Heart right ventricle (tissue), 16 donors: ENCODE measurements at regions not wholly inside any gene's neighbourhood (a gene's known extent, or its start where the extent isn't known, plus 50 kb on each side); places are given as distances from the start of the nearest gene placed in this dataset.

ENCODE experiments used
- ATAC-seq, 8 donors: fragments of 200-7000 bp; cut with Tn5 transposase; one replicate each; pipeline ENCODE4 v1.9.1; 2020; ENCODE audit warnings: mild to moderate bottlenecking in 8 of 8, moderate library complexity in 8 of 8, moderate number of reproducible peaks in 1 of 8
- DNase-seq, 2 donors: peaks; one replicate each; pipeline ENCODE4 v3.0.0-alpha.2; 2020
- H3K27ac ChIP-seq, 10 donors: fragments of 200-600 bp; sonication (generic) in 2 of 10; one replicate each; pipeline versions ENCODE4 v1.5.0 to v1.8.0; 2020 to 2022; ENCODE audit warnings: mild to moderate bottlenecking in 3 of 10
- H3K27me3 ChIP-seq, 7 donors: fragments of 200-600 bp; one replicate each; pipeline ENCODE4 v1.8.0; 2021 to 2022; ENCODE audit warnings: mild to moderate bottlenecking in 2 of 7
- H3K36me3 ChIP-seq, 9 donors: fragments of 200-600 bp; sonication (generic) in 1 of 9; one replicate each; pipeline versions ENCODE4 v1.5.0 to v1.8.0; 2020 to 2022; ENCODE audit warnings: mild to moderate bottlenecking in 2 of 9
- H3K4me1 ChIP-seq, 9 donors: fragments of 200-600 bp; sonication (generic) in 1 of 9; one replicate each; pipeline versions ENCODE4 v1.5.0 to v1.8.0; 2020 to 2022; ENCODE audit warnings: mild to moderate bottlenecking in 4 of 9
- H3K4me3 ChIP-seq, 10 donors: fragments of 200-600 bp; sonication (generic) in 2 of 10; one replicate each; pipeline versions ENCODE4 v1.5.0 to v1.8.0; 2020 to 2022; ENCODE audit warnings: mild to moderate bottlenecking in 7 of 10, moderate library complexity in 2 of 10
- H3K9me3 ChIP-seq, 11 donors: fragments of 200-600 bp in 10 of 11; sonication (generic) in 2 of 11; one replicate each; pipeline versions ENCODE4 v1.5.0 to v1.8.0; 2013 to 2022; ENCODE audit warnings: mild to moderate bottlenecking in 2 of 11, control low read depth in 1 of 11, moderate library complexity in 1 of 11
- CTCF ChIP-seq, 9 donors: fragments of 200-600 bp; sonication (generic) in 2 of 9; IDR thresholded peaks; one replicate each; pipeline versions ENCODE4 v1.5.0 to v1.8.0; 2021 to 2022; ENCODE audit warnings: antibody characterized with exemption in 9 of 9, mild to moderate bottlenecking in 5 of 9, moderate library complexity in 1 of 9
- WGBS, 2 donors: extraction: QIAGEN DNeasy Blood & Tissue Kit; methylation state at CpG; one replicate each; pipeline ENCODE4 v1.1.7; 2013; ENCODE audit warnings: inconsistent platforms in 1 of 2; 5-methylcytosine and 5-hydroxymethylcytosine counted together
- intact Hi-C, 10 donors: fragments of 100-400 bp; cut with DNase I; formaldehyde crosslinking; loops; one replicate each; pipeline versions ENCODE4 v1.11.1 to v1.14.2; 2022
- donor health status: Arrhythmogenic right ventricular cardiomyopathy.
- donor health status: ischemic (EF 13 %, LVEDD 7.1; RV severe dilation, severe dysfunction).
- donor health status: healthy with polysubstance abuse.
- donor health status: DM: no; HTN: yes; CAD: no.
- donor health status: DM: no; HTN: no; CAD: no.
- donor health status: ischemic (EF 25% LVEDD 6.9; RV normal size, moderate dysfunction).
- donor health status: ischemic (EF 25% LVEDD 5.7; RV mildly dilated, moderate dysfunction).
- donor health status: healthy.
- donor health status: DM: yes; HTN: yes; CAD: no.
- donor health status: Ischemic cardiomyopathy.
- donor health status: ischemic (EF 35%, LVEDD 5.7; RV mildly dilated, moderate dysfunction).
- donor health status: nonischemic (EF 11% LVEDD 7.7; RV severe dilation, severe dysfunction).
- donor health status: DM: yes; HTN: yes; CAD: no.
- donor health status: PGD.
- donor health status: ischemic (EF 29% LVEDD 5.4; RV normal size, mild dysfunction).
- donor health status: nonischemic (EF 23%, LVEDD 6.1; RV moderate dilation, normal function).

GRCh38 chr6:21442874-21443273, 150.7 kb upstream of the SOX4 start:
- H3K4me3 ChIP-seq, result no peak overlapping the region
- no peaks in the 10 kb centered on the region for H3K36me3 ChIP-seq
- no peak for DNase-seq
- no peak overlapping the region for H3K27ac ChIP-seq
- no peaks in the 10 kb centered on the region for H3K9me3 ChIP-seq
- H3K27me3 ChIP-seq, result no peaks in the 10 kb centered on the region
- ATAC-seq, result no peak
- WGBS, 2 donors, result 95 to 97% methylated on average over 1 of the region's 1 CpG
- H3K4me1 ChIP-seq, result peaks cover 0 to 22% (median 0%) of the 10 kb centered on the region in 9 donors
- intact Hi-C loops, result no loop called here
- no peak for TF ChIP-seq CTCF (IDR thresholded peaks at IDR 0.05)

- H3K9me3 ChIP-seq, result no peaks in the 10 kb centered on the region
- intact Hi-C loops, result no loop called here
- TF ChIP-seq CTCF (IDR thresholded peaks at IDR 0.05), result no peak
- no peaks in the 10 kb centered on the region for H3K27me3 ChIP-seq
- WGBS, 2 donors, result 76 to 83% methylated on average over 10 of the region's 10 CpGs
- no peak overlapping the region for H3K4me3 ChIP-seq
- DNase-seq (no peak), ATAC-seq (no peak)
- peaks cover 0 to 5% (median 0%) of the 10 kb centered on the region in 9 donors for H3K4me1 ChIP-seq
- H3K36me3 ChIP-seq, result no peaks in the 10 kb centered on the region
- no peak overlapping the region for H3K27ac ChIP-seq
Measured at GRCh38 chr6:21444711-21445260, 148.8 kb upstream of the SOX4 start.

DNA sequence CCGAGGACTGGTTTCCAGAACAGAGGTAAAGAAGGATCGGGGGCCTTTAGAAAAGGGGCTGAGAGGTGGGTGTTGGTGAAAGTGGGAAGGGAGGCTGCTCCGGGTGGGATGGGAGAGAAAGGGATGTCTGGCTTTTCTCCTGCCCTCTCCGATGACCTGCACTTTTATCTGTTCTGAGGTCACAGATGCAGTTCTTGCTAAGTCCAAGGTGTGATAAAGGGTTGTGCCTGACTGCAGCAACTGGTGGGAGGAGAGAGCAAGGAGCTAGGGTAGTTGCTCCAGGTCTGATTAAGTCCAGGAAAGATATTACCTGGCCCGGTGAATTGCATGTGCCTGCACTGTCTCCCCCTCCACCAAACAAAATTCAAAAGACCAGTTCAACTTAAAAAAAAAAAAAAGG, 145.6 kb upstream of the SOX4 start:
- DNase-seq (no peak), ATAC-seq (no peak)
- TF ChIP-seq CTCF (IDR thresholded peaks at IDR 0.05), result no peak
- H3K27ac ChIP-seq, result no peak overlapping the region
- H3K27me3 ChIP-seq, result no peaks in the 10 kb centered on the region
- intact Hi-C loops, result no loop called here
- H3K4me1 ChIP-seq, result no peaks in the 10 kb centered on the region
- no peaks in the 10 kb centered on the region for H3K36me3 ChIP-seq
- no peaks in the 10 kb centered on the region for H3K9me3 ChIP-seq
- 78 to 83% methylated on average over 5 of the region's 5 CpGs for WGBS, 2 donors
- H3K4me3 ChIP-seq, result no peak overlapping the region

DNA sequence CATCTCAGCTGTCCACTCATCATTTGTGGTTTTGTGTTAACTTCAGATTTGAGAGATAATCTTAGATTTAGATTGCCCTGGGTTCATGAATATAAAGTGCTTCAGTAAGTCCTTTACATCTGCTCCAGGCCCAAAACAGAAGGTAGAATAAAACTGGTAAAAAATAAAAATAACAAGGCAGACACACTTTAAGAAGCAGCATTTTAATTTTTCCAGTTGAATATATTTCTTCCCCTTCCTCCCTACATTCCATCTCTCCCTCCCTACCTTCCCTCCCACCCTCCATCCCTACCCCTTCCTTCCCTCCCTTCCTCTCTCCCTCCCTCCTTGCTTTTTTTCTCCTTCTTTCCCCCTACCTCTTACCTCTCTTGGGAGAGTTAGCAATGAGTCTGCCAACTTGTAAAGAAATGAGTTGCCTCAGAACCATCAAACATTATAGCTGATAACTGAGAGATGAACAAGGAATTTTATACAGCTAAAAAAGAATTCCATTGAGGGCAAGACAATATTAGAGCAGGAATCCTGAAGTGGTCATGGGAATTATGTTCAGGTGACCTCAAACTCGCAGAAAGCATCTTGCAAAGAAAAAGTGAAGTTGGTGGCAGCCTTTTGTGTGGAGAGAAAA, 145.0 kb upstream of the SOX4 start:
- Histone ChIP-seq H3K27ac (no peak overlapping the region), H3K36me3 (no peaks in the 10 kb centered on the region), H3K4me3 (no peak overlapping the region), H3K27me3 (no peaks in the 10 kb centered on the region), H3K4me1 (no peaks in the 10 kb centered on the region), H3K9me3 (no peaks in the 10 kb centered on the region)
- 46 to 90% methylated on average over 1 of the region's 1 CpG for WGBS, 2 donors
- ATAC-seq (no peak), DNase-seq (no peak)
- intact Hi-C loops, result no loop called here
- TF ChIP-seq CTCF (IDR thresholded peaks at IDR 0.05), result no peak
